ENCODE measurements at regions not wholly inside any gene's neighbourhood (a gene's known extent, or its start where the extent isn't known, plus 50 kb on each side); places are given as distances from the start of the nearest gene placed in this dataset.

DNA sequence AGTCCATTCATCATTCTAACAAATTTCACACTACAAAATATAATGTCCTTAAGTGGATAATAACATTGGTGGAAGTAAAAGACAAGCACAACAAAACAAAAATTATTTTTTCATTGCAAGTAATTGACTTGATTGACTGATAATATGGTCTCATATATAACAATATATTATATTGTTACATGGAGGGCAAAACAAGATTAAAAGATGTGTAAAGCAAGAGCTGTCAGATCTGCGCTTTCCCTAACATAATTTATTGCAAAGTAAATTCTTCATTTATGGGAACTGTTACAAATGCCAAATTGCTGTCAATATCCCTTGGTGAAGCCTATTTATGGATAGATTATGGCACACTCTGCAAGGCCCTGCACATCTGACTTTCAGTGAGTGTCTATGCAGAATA lies 233.6 kb downstream of the PCDH7 start (continued):
- no peak for TF ChIP-seq ATF3 (IDR thresholded peaks at IDR 0.05; ENCODE audit: insufficient read depth, low read depth, low read length)
